GM06990 (cell line): ENCODE measurements at regions not wholly inside any gene's neighbourhood (a gene's known extent, or its start where the extent isn't known, plus 50 kb on each side); places are given as distances from the start of the nearest gene placed in this dataset.

Source experiments
- DNase-seq: peaks from one replicate; pipeline ENCODE4 v3.0.0-alpha.2; 2011; ENCODE audit not compliant: insufficient read length; ENCODE audit errors: extremely low read depth
- H3K27me3 ChIP-seq: replicated peaks from 2 replicates; pipeline ENCODE4 v1.6.0; 2011; ENCODE audit warnings: low read length; ENCODE audit not compliant: control insufficient read depth, insufficient read depth
- H3K36me3 ChIP-seq: 2 replicates; pipeline ENCODE4 v1.5.1; 2011; ENCODE audit warnings: low read length; ENCODE audit not compliant: control insufficient read depth, insufficient read depth
- H3K4me3 ChIP-seq: replicated peaks from 2 replicates; pipeline ENCODE4 v1.5.1; 2011; ENCODE audit warnings: low read depth, mild to moderate bottlenecking, control low read depth, low read length
- TF ChIP-seq, protein P1 (sequence below): IDR thresholded peaks from 2 replicates; pipeline ENCODE4 v1.5.1; 2011; ENCODE audit warnings: low read length, control low read depth, mild to moderate bottlenecking, inconsistent platforms; ENCODE audit not compliant: insufficient read depth, poor library complexity, severe bottlenecking

DNA sequence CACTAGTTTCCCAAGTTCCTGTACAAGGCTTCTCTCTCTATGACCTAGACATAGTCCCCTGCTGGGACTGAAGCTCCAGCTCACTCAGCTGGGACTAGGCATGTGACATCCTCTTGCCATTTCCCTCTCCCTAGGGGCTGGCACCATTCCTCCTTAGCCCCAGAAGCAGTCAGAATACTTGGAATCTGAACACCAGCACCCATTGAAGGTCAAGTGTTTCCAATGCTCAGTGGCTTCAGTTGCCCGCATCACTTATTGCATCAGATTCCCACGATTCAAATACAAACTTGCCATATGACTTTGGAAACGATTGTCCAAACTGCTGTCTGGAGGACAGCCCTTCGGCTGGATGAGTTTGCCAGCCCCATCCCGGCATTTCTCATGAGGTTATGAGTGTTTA lies 65.5 kb upstream of the HOPX start:
- no peaks in the 10 kb centered on the region for H3K36me3 ChIP-seq
- TF ChIP-seq, protein P1, sequence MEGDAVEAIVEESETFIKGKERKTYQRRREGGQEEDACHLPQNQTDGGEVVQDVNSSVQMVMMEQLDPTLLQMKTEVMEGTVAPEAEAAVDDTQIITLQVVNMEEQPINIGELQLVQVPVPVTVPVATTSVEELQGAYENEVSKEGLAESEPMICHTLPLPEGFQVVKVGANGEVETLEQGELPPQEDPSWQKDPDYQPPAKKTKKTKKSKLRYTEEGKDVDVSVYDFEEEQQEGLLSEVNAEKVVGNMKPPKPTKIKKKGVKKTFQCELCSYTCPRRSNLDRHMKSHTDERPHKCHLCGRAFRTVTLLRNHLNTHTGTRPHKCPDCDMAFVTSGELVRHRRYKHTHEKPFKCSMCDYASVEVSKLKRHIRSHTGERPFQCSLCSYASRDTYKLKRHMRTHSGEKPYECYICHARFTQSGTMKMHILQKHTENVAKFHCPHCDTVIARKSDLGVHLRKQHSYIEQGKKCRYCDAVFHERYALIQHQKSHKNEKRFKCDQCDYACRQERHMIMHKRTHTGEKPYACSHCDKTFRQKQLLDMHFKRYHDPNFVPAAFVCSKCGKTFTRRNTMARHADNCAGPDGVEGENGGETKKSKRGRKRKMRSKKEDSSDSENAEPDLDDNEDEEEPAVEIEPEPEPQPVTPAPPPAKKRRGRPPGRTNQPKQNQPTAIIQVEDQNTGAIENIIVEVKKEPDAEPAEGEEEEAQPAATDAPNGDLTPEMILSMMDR, result no peak
- H3K27me3 ChIP-seq, result no peaks in the 10 kb centered on the region
- DNase-seq, result no peak
- H3K4me3 ChIP-seq, result no peak overlapping the region

DNA sequence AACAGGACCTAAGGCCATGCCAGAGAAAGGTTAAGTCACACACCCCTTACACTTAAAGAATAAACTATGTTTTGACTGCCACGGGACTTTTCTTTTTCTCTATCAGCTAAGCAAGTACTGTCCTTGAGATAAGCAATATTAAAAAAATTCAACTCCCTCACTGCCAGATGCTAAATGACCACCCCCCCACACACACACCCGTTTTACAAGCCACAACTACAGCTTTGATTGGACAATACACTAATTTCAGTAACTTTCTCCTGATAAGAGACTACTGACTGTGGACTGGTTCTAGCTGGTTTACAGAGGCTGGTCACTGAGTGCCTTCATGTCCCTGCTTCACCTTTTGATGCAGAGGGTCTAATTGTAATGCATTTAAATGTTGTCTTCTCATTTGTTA lies 63.9 kb upstream of the HOPX start:
- DNase-seq, result no peak
- TF ChIP-seq, protein P1, result no peak
- Histone ChIP-seq H3K36me3 (no peaks in the 10 kb centered on the region), H3K4me3 (no peak overlapping the region), H3K27me3 (no peaks in the 10 kb centered on the region)

DNA sequence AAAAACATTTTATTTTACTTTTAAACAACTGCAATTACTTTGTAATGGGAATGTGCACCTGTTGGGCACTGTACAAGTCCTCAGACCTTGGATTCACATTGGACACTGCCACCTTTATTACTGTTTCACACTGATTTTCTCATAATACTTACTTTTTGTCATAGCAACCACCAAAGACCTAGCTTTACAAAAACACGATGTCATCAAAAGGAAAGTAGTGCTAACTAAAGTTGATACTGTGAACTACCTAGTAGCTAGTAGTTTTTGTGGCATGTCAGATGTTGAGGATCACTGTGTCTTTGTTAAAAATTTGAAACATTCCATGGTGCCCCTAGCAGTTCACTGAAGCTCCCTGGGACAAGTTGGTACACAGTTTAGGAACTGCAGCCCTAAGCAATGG lies 62.9 kb upstream of the HOPX start:
- DNase-seq, result no peak
- Histone ChIP-seq H3K4me3 (no peak overlapping the region), H3K36me3 (no peaks in the 10 kb centered on the region), H3K27me3 (no peaks in the 10 kb centered on the region)
- TF ChIP-seq, protein P1, result no peak

DNA sequence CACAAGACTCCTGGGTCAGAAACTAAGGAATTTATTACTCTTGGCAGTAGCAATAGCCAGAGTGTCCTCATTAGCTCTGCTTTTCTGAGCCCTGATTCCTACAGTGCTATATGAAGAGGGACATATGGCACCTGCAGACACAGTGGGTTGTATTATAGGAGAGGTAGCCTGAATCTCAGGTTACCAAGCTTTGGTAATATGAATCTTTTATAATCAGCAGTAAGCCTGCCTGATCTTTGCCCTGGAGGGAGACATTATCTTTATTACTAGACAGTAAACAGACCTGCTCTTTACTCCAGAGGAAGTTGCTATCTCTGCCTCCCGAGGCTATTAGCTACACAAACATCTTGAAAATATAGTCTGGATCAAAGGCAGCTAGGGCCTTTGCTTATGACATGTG lies 62.5 kb upstream of the HOPX start:
- H3K4me3 ChIP-seq, result no peak overlapping the region
- H3K36me3 ChIP-seq, result no peaks in the 10 kb centered on the region
- TF ChIP-seq, protein P1, result no peak
- DNase-seq, result no peak
- no peaks in the 10 kb centered on the region for H3K27me3 ChIP-seq

DNA sequence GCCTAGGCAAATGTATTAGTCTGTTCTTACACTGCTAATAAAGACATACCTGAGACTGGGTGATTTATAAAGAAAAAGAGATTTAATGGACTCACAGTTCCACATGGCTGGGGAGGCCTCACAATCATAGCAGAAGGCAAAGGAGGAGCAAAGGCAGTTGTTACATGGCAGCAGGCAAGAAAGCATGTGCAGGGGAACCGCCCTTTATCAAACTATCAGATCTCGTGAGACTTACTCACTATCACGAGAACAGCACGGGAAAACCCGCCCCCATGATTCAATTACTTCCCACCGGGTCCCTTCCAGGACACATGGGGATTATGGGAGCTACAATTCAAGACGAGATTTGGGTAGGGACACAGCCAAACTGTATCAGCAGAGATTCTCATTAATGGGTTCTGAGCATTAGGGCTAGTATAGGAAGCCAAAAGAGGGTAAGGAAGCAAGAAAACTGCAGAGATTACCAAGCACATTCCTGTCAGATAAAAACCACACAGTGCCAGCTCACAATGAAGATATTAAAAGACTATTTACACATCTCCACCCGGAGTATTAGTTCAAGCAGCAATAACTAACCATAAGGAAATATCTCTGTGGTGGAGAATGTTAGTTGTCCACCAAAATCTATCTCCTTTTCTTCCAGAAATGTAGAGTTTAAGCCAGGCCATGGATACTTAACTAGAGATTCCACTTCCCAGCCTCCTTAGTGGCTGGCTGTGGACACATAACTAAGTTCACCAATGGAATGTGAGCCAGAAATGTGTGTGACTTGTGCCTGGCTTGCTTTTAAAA lies 61.2 kb upstream of the HOPX start:
- H3K36me3 ChIP-seq, result no peaks in the 10 kb centered on the region
- H3K4me3 ChIP-seq, result no peak overlapping the region
- TF ChIP-seq, protein P1, result no peak
- no peak for DNase-seq
- no peaks in the 10 kb centered on the region for H3K27me3 ChIP-seq
